HCEC 1CT (cell line): ENCODE measurements at regions not wholly inside any gene's neighbourhood (a gene's known extent, or its start where the extent isn't known, plus 50 kb on each side); places are given as distances from the start of the nearest gene placed in this dataset.
A peak's percentile ranks its signal among the peaks of the same experiment; 100 is the strongest.

ENCODE experiments used
- DNase-seq: peaks from one replicate; pipeline ENCODE4 v3.0.0-alpha.2; 2017

DNA sequence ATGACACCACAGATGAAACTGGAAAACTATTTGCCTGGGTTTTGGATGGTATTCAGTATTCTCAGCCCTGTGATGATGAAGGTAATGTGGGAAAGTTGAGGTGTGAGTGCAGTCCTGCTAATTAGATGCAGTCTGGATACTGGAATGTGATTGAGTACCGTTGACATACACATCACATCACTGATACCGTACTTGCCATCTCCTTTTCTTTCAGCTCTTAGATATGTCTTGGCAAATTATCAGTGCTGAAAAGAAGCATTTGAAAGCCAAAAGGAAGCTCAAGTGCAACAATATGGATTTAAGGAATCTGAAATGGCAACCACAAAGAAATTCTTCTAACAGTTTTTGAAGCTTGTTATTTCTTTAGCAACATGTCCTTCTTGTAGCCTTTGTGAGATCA, 381.4 kb upstream of the TGFBR2 start:
- no peak for DNase-seq

DNA sequence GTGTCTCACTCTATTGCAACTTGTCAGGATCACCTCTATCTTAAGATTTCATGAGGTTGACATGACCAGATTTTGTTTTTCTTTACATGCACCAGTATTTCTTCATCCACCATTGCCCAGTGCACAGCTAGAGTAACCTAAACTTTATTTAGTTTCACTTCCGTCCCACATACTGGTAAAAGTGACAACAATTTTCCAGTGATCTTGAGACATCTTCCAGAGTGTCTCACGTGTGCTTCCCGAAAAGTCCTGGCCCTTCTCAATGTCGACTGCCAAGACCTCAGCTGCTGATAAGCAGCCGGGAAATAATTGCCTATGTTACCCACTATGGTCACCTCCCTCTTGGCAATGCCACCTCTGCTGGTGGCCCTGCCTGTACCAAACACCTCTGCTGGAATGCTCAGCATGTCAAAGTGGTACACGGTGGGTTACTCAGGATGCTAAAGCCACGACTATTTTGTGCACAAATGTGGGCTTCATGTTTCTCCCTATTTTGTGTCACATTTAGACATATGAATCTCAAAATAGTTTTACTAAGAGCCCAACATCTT, 379.7 kb upstream of the TGFBR2 start:
- no peak for DNase-seq

DNA sequence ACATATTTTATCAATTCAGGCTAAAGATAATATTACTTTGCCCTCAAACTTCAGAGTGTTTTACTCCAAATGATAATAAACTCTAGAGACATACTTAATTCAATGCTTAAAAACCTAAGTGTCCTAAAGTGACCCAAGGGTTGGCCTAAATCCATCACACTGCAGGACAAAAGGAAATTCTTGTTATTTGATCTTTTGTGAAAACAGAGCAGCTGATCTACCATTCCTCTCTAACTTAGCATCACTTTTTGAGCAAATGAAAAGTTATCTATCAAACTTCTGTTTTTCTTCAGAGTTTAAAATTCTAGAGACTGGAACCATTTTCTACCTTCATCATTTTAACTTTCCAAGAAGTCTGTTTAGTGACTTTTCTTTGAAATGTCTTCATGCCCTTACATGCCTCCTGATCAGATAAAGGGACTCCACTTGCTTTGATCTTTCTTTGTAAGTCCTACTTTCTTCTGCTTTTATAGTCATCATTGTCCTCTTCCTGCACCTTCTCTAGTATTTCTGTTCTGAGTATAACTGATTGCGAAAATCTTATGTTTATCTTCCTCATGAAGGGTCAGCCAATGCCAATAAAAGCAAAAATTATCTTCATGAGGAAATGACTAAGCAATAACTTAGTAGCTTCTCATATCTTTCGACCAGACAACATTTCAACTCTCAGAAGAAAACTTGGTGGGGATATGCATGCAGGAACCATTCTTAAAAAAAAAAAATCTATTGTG, 378.7 kb upstream of the TGFBR2 start:
- peak; percentile 91 for DNase-seq

DNA sequence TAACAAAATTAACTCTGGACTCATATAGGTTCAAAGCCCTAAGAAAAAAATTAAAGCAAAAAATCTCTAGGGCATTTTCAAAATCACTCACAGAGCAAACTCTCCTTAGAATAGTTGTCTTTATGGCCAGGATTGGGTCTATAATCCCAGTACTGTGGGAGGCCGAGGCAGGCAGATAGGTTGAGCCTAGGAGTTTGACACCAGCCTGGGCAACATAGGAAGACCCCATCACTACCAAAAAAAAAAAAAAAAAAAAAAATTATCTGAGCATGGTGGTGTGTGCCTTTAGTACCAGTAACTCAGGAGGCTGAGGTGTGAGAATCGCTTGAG, 378.1 kb upstream of the TGFBR2 start:
- no peak for DNase-seq

DNA sequence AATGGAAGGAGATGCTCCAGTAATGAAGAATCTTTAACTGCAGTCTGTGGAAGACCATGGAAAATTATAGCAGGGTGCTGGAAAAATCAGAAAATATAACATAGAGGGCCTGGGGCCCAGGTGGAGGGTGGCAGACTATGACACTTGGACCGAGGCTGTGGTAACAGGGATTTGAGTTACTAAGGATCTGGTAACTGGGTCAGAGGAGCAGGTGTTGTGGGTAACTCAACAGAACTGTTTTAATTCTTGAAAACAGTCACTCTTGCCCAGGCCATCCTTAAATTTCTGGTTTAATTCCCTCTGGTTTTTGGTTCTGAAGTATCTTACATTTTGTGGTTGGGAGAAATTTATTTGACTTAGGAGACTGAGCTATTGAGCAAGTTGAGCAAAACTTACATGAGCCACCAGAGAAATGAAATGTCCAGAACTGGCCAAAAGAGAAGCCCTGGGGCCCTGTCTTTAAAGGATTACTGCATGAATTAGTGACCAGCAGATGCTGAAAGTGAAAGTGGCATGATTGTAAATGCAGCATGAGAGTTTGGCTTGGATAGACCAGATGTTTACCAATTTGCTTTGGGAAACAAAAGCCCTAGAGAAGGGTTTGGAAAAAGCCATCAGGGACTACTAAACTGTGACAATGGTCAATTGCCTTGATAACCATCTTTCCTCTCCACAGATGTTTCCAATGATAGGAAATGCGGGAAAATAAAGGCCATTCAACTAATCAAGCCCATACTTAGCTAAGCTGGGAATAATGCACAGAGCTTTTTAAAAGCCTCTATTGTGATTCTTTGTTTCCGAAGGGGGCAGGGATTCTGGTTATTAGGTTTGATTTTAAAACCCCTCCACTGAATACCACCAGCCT, 374.9 kb upstream of the TGFBR2 start:
- no peak for DNase-seq

DNA sequence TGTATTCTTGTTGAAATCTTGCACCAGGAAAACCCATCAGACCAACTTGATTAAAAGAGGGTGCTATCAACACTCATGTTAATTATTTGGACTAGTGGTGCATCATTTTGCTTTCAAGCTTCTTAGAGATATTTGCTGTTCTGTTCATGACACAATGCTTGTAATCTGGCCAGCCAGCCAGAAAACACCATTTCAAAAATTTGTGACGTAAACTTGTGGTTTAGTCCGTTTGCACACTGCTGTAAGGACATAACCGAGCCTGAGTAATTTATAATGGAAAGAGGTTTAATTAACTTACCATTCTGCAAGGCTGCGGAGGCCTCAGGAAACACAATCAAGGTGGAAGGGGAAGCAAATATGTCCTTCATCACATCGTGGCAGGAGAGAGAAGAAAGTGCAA, 374.3 kb upstream of the TGFBR2 start:
- DNase-seq, result peak; percentile 14

DNA sequence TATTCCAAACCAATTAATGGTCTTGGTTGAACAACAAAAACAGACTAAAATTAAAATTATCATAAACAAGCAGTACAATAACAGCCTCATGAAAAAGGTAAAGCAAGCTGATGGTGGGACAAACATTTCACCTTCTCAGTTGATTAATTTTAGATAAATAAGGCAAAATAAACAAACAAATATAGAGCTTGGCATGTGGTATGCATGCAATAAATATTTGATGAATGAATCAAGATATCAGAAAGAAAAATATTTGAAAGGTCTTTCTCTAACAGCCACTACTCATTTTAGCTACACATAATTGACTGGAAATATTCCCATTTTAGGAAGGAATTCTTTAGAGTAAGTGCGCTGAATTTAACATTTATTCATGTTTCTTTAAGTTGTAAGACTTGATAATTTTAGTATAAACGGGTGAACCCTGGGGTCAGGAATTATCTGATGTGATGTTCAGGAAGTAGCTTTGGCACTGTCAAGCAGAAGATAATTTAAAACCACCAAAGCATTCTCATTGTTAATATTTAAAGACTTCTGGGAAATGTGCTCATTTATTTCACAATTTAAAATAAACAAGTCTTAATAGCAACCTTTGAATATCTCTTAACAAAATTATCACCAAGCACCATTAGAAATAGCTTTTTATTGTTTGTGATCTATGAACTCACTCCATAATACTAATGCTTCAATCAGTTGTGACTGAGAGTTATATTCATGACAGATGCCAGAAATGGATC, 372.3 kb upstream of the TGFBR2 start:
- DNase-seq, result no peak

DNA sequence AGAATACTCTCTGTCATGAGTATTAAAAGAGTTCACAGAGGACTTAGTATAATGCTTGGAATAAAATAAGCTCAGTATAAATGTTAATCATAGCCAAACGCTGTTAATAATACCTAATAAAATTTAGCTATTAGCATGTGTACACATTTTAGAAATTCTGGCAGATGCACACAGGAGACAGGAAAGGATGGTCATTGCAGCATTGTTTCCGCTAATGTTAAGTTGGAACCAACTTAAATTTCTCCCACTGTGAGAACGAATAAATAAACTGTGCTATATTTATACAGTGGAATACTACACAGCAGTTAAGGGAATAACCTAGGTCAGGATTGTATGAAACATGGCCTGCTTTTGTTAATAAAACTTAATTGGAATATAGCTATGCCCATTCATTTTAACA, 370.4 kb upstream of the TGFBR2 start:
- DNase-seq, result no peak

DNA sequence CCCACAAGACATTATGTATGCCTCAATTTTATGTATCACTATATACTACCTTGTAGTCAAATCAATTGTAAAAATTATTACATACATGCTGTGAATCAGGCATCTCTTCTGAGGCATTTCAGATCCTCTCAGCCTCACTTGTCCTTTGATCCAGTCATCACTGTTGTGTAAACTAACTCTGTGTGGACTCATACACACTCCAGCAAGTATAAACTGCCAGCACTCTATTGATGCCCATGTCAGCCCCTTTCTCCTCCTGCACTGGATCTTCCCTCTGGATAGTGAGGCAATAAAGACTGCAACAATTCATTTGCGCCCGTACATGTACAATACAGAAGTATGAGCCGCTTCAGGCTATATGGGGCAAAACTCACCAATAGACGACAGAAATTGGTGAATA, 364.7 kb upstream of the TGFBR2 start:
- no peak for DNase-seq

DNA sequence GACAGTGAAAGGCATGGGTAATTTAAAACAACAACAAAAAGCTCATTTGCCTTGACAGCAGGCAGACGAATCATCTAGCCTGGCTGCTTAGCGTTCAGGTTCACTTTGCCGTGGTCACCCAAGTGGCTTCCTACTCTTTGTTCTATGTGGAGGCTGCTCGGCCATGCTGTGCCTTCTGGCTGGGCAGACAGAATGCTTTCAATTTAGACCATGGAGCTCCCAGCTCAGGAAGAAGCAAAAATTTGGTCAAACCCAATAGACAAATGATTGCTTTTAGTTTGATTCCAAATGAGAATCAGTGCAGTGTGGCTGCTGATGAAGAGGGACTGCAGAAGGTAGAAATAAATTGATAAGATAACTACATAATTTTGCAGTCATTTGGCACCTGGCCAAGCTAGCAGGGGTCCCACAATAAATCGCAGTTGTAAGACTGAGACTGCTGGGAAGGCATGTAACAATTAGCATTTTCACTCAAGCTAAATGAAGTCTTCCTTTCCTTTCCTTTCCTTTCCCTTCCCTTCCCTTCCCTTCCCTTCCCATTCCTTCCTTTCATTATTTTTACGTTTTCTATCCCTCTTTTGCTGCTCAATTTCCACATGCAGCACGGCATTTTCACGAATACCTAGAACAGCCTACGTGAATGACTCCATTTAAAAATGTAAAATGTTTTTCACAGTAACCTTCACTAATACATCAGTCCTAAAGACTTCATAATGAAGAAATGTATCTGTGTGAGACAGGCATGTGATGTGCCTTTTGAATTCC, 360.4 kb upstream of the TGFBR2 start:
- no peak for DNase-seq

DNA sequence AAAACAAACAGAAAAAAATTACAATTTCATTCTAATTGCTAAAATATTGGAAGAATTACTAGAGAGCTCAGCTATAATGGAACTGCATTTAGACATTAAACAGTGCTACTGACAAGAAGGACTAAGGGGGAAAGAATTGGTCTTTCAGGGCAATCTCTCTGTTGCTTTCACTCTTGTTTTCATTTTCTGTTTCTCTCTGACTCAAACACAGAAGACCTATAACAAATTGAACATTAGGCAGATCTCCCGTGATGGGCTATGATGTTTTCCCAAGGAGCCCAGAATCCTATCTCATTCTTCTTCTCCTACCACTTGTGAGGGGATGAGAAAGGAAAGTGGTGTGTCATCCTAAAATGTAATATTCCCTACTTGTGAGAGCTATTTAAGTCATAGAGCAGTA, 358.0 kb upstream of the TGFBR2 start:
- DNase-seq, result no peak

DNA sequence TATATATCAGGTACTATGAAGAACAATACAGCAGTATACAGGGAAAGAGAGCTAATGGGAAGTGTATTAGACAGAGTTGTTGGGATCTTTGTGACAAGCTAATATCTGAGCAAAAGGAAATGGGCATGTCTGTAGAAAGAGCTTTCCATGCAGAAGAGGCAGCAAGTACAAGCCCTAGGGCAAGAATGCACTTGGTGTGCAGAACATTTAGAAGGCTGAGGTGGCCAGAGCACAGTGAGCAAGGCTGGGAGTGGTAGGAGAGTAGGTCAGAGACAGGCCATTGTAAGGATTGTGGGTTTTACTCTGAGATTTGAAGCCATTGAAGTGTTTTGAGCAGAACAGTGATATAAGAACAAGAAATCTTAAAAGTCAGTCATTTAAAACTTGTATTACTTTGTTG, 353.9 kb upstream of the TGFBR2 start:
- DNase-seq, result no peak

DNA sequence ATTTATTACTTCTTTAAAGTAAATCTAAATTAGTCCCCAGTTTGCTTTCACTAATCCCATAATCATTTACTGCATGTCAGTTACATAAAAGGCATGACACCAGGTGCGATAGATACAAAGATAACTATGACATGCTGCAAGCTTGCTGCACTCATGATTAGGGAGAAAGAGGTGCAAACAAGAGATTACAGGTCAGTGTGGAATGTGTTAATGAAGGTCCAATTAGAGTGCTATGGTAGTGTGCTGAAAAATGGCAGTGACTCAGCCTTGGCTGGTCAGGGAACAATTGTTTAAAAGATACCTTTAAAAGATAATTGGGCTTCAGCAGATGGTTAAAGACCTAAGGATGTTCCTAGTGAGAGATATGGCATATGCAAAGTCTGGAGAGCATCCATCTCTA, 352.6 kb upstream of the TGFBR2 start:
- no peak for DNase-seq

DNA sequence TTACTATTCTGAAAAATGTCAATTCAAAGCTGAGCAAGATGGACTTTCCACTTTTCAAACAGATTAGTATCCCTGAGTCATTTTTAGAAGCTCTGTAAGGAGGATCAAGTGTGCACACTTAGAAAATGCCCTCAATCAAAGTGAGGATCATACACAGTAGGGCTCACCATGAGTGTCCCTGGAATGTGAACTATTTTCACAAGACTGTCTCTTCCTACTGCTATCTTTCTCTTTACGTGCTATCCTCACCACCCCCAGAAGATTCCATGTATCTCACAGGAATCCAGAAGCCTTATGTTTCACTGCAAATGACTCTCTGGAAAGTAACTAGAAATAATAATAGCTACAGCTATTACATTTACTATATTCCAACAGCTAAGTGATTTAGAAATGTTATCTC, 349.9 kb upstream of the TGFBR2 start:
- DNase-seq, result no peak

DNA sequence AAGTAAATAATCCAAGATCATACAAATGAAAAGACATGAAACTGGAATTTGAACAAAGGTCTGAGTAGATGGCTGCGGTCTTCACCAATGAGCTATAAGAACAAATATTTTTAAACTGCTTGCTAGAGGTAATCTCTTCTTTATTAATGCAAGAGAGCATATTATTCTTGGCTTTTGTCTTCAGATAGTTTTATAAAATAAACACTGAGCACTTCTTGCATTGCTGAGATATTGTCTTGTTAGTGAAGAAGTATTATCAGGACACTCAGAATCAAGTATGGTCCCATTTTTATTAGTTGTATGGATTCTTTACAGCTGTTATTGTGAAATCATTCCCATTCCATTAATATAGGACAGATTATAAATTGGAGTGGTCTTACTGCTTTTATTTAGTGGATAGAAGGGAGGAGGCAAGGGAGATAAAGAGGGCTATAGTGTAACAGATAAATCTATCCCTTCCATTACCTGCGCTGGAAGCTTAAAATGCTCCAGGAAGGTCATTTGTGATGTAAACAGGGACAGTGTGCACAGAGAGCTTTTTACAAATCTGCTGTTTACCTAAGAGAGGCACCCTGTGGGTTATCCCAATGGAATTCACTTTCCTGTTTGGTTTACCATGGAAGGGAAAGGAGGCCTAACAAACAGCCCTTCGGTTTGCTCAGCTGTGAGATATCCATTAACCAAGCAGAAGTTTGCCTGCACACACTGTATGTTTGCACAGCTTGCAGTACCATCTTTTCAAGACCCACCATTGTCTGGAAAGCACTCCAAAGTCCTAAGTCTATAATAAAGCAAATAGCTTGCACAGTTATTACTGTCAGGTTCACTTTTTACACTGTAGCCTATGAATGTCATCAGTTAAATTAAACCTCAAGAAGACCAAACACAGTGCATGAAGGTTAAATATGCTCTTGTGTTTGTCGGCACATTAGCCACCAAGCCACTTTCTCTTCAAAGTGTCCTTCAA, 347.7 kb upstream of the TGFBR2 start:
- DNase-seq, result no peak

DNA sequence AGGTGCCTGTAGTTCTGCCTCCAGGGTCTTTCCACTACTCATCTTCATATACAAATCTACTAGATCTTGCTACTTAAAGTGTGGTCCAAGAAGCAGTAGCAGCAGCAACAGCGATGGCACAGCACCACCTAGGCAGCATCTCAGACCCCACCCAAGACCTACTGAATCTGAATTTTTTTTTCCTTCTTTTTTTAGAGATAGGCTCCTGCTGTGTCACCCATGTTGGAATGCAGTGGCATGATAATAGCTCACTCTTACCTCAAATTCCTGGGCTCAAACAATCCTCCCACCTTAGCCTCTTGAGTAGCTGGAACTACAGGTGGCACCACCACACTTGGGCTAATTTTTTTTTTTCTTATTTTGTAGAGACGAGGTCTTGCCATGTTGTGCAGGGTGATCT, 346.7 kb upstream of the TGFBR2 start:
- no peak for DNase-seq

DNA sequence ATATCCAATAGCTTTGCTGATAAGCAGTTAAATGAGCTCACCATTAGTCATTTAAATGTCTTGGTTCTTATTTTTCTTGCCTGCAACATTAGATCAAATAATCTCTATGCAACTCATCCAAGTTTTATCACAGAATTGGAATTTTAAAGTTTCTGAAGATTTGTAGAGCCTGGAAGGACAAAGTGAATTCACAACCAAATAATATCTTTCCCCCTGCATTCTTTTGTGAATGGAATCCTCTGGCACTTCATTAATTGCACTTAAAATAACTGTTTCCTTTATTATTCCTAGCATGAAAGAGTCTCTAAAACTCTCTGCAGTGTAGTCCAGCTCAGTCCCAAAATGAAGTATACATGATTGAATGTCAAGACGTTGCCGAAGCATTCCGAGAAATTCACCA, 345.6 kb upstream of the TGFBR2 start:
- no peak for DNase-seq

DNA sequence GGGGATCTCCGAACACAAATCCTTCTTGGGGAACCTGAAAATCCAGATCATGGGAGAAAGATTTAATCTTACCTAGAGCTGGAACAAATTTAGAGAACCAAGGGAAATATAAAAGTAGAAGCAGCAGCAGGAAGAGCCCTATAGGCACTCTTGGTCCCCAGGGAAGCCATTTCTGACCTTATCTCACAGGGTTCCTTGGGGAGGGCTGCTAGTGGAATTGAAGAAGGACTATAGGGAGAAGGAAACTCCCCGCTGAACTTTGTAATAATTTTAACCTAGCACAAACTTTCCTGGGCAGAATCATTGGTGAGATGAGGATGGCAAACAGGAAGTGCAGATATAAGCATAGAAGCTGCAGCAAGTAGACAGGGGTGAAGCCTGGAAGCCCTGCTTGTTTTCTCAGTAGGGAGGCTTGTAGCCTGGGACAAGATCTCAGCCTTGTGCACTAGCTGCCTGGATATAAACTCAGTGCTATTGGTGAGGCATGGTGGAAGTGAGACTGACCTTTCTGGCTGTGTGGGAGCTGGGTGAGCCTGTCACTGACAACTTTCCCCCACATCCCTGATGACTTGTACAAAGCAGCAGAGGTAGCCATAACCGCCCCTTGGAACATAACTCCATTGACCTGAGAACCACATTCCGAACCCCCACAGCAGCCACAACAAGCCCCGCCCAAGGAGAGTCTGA, 343.0 kb upstream of the TGFBR2 start:
- no peak for DNase-seq

DNA sequence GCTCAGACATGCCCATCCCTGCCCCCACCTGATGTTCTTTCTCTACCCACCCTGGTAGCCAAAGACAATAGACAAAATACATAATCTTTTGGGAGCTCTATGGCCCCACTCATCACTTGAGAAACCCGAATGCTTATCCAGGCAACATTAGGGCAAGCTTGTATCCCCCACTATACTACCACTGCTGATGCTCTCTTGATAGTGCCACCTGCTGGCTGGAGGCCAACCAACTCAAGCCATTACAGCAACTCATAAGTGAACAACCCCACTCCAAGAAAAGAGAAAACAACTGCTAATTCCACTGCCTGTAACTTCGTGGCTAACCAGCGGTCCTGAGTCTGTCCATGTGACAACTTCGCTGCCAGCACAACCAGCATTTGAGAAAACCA, 342.5 kb upstream of the TGFBR2 start:
- DNase-seq, result no peak

DNA sequence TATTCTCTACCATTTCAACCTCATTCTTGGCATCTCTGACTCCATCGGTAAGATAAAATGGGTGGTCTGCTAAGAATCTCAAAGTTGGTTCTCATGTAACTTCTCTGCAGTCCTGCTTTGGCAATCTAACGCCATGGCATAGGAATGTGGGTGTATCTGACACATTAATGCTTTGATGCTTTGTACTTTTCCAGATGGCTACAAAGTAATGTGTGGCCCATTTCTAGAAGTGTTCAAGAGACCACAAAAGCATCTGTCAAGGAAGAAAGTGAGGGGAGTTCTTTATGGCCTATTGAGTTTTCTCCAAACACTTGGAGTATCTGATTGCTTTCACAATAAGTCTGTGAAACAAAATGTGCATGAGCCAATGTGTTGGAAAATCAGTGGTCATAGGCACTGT, 339.9 kb upstream of the TGFBR2 start:
- DNase-seq, result no peak

DNA sequence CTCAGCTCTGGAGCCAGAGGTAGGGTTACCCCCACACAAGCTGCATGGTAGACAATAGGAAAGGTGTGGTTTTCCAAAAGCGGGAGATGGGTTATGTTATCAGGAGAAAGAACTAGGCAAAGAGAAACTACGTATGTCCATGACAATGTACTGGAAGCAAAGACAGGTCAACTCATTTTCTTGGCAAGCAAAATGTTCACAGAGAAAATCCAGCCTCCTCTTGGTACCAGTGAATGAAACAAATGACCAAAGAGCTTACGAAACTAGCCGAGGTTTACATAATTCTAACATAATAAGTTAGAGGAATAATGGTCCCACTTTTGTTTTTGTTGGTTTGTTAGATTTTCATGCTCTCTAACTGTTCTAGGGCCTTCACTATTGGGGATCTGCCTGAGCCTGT, 338.1 kb upstream of the TGFBR2 start:
- no peak for DNase-seq
